GM19324 (cell line): ENCODE measurements at regions not wholly inside any gene's neighbourhood (a gene's known extent, or its start where the extent isn't known, plus 50 kb on each side); places are given as distances from the start of the nearest gene placed in this dataset.

Source experiments
- ATAC-seq: cut with Tn5 transposase; IDR thresholded peaks from one replicate; pipeline ENCODE4 v1.9.1; 2021; ENCODE audit warnings: mild to moderate bottlenecking, moderate library complexity; ENCODE audit not compliant: unreplicated experiment, low FRiP score

GRCh38 chr9:80085668-80086067, 513.9 kb downstream of the TLE4 start:
- no peak for ATAC-seq

- no peak for ATAC-seq
Observed at GRCh38 chr9:80082213-80082612, 510.4 kb downstream of the TLE4 start.

GRCh38 chr9:80078826-80079225, 507.1 kb downstream of the TLE4 start:
- ATAC-seq: no peak

GRCh38 chr9:80077059-80077458, 505.3 kb downstream of the TLE4 start:
- no peak for ATAC-seq

- no peak for ATAC-seq
Observed at GRCh38 chr9:80076162-80076561, 504.4 kb downstream of the TLE4 start.

GRCh38 chr9:80074439-80074838, 502.7 kb downstream of the TLE4 start:
- no peak for ATAC-seq

GRCh38 chr9:80072451-80072850, 500.7 kb downstream of the TLE4 start:
- ATAC-seq: no peak

- no peak for ATAC-seq
Observed at GRCh38 chr9:80070071-80070742, 498.4 kb downstream of the TLE4 start.

GRCh38 chr9:80066931-80067330, 495.2 kb downstream of the TLE4 start:
- ATAC-seq: no peak

GRCh38 chr9:80062567-80062966, 490.8 kb downstream of the TLE4 start:
- no peak for ATAC-seq

GRCh38 chr9:80061940-80062339, 490.2 kb downstream of the TLE4 start:
- ATAC-seq: no peak

GRCh38 chr9:80061096-80061495, 489.3 kb downstream of the TLE4 start:
- no peak for ATAC-seq

- ATAC-seq: no peak
Observed at GRCh38 chr9:80059979-80060378, 488.2 kb downstream of the TLE4 start.

GRCh38 chr9:80059191-80059590, 487.4 kb downstream of the TLE4 start:
- no peak for ATAC-seq

GRCh38 chr9:80052830-80053229, 481.1 kb downstream of the TLE4 start:
- no peak for ATAC-seq

GRCh38 chr9:80049096-80049782, 477.5 kb downstream of the TLE4 start:
- no peak for ATAC-seq

GRCh38 chr9:80046481-80046880, 474.7 kb downstream of the TLE4 start:
- no peak for ATAC-seq

- no peak for ATAC-seq
Observed at GRCh38 chr9:80041821-80042220, 470.1 kb downstream of the TLE4 start.

- no peak for ATAC-seq
Observed at GRCh38 chr9:80040457-80040856, 468.7 kb downstream of the TLE4 start.

- no peak for ATAC-seq
Observed at GRCh38 chr9:80030801-80031200, 459.0 kb downstream of the TLE4 start.

GRCh38 chr9:80028501-80028900, 456.7 kb downstream of the TLE4 start:
- no peak for ATAC-seq

- ATAC-seq: no peak
Observed at GRCh38 chr9:80025796-80026520, 454.2 kb downstream of the TLE4 start.
